ENCODE measurements at regions not wholly inside any gene's neighbourhood (a gene's known extent, or its start where the extent isn't known, plus 50 kb on each side); places are given as distances from the start of the nearest gene placed in this dataset.

DNA sequence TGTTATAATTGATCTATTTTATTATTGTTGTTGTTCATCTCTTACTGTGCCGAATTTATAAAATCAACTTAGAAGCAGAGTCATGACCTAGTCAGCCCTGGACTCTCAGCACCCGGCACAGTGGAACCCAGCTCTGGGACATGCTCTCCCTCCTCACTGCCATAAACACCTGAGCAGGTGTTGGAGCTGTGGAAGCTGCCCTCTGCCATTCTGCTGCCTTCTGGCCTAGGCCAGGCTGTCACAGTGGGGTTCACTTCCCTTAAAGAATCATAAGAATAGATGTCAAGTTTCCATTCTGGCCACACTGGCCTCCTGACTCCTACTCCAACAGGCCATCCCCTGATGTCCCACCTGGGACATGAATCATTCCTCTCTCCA, 192.2 kb downstream of the ZFP36L2 start (continued):
- TF ChIP-seq IRF4 (IDR thresholded peaks at IDR 0.05; ENCODE audit: low read depth, low read length) (no peak), SREBF2 (IDR thresholded peaks at IDR 0.05; ENCODE audit: low read length) (no peak), CBFB (IDR thresholded peaks at IDR 0.05; ENCODE audit: low read depth) (no peak), SMAD5 (IDR thresholded peaks at IDR 0.05; ENCODE audit: low read depth) (no peak), LARP7 (IDR thresholded peaks at IDR 0.05) (no peak), JUND (IDR thresholded peaks at IDR 0.05; ENCODE audit: low read depth, low read length) (no peak), EP300 (IDR thresholded peaks at IDR 0.05; ENCODE audit: borderline replicate concordance in 1 of 2, control insufficient read depth in 1 of 2, low read depth in 2 of 2, low read length in 2 of 2) (no peak), ATF3 (IDR thresholded peaks at IDR 0.05; ENCODE audit: borderline replicate concordance, extremely low read depth, low read depth, low read length) (no peak), KLF5 (IDR thresholded peaks at IDR 0.05; ENCODE audit: partially characterized antibody) (no peak)
- TF ChIP-seq, protein P1, sequence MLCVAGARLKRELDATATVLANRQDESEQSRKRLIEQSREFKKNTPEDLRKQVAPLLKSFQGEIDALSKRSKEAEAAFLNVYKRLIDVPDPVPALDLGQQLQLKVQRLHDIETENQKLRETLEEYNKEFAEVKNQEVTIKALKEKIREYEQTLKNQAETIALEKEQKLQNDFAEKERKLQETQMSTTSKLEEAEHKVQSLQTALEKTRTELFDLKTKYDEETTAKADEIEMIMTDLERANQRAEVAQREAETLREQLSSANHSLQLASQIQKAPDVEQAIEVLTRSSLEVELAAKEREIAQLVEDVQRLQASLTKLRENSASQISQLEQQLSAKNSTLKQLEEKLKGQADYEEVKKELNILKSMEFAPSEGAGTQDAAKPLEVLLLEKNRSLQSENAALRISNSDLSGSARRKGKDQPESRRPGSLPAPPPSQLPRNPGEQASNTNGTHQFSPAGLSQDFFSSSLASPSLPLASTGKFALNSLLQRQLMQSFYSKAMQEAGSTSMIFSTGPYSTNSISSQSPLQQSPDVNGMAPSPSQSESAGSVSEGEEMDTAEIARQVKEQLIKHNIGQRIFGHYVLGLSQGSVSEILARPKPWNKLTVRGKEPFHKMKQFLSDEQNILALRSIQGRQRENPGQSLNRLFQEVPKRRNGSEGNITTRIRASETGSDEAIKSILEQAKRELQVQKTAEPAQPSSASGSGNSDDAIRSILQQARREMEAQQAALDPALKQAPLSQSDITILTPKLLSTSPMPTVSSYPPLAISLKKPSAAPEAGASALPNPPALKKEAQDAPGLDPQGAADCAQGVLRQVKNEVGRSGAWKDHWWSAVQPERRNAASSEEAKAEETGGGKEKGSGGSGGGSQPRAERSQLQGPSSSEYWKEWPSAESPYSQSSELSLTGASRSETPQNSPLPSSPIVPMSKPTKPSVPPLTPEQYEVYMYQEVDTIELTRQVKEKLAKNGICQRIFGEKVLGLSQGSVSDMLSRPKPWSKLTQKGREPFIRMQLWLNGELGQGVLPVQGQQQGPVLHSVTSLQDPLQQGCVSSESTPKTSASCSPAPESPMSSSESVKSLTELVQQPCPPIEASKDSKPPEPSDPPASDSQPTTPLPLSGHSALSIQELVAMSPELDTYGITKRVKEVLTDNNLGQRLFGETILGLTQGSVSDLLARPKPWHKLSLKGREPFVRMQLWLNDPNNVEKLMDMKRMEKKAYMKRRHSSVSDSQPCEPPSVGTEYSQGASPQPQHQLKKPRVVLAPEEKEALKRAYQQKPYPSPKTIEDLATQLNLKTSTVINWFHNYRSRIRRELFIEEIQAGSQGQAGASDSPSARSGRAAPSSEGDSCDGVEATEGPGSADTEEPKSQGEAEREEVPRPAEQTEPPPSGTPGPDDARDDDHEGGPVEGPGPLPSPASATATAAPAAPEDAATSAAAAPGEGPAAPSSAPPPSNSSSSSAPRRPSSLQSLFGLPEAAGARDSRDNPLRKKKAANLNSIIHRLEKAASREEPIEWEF (IDR thresholded peaks at IDR 0.05; ENCODE audit: insufficient replicate concordance, low read depth, low read length) = no peak
- TF ChIP-seq, protein P2, sequence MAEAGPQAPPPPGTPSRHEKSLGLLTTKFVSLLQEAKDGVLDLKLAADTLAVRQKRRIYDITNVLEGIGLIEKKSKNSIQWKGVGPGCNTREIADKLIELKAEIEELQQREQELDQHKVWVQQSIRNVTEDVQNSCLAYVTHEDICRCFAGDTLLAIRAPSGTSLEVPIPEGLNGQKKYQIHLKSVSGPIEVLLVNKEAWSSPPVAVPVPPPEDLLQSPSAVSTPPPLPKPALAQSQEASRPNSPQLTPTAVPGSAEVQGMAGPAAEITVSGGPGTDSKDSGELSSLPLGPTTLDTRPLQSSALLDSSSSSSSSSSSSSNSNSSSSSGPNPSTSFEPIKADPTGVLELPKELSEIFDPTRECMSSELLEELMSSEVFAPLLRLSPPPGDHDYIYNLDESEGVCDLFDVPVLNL (IDR thresholded peaks at IDR 0.05; ENCODE audit: low read depth, low read length) = no peak
